HG03135 (cell line): ENCODE measurements at regions not wholly inside any gene's neighbourhood (a gene's known extent, or its start where the extent isn't known, plus 50 kb on each side); places are given as distances from the start of the nearest gene placed in this dataset.
A peak's percentile ranks its signal among the peaks of the same experiment; 100 is the strongest.

ENCODE experiments used
- ATAC-seq: cut with Tn5 transposase; IDR thresholded peaks from one replicate; pipeline ENCODE4 v1.9.1; 2021; ENCODE audit warnings: mild to moderate bottlenecking, moderate library complexity; ENCODE audit not compliant: unreplicated experiment

GRCh38 chr11:135075740-135076139 lies 663.7 kb upstream of the B3GAT1 start:
- peak; percentile 59 for ATAC-seq

- no peak for ATAC-seq
Observed at GRCh38 chr11:135074397-135074998, 662.5 kb upstream of the B3GAT1 start.

GRCh38 chr11:135073870-135074269 lies 661.8 kb upstream of the B3GAT1 start:
- ATAC-seq: no peak

- no peak for ATAC-seq
Observed at GRCh38 chr11:135073381-135073780, 661.3 kb upstream of the B3GAT1 start.

GRCh38 chr11:135069890-135070289 lies 657.8 kb upstream of the B3GAT1 start:
- ATAC-seq: no peak

GRCh38 chr11:135069063-135069462 lies 657.0 kb upstream of the B3GAT1 start:
- ATAC-seq: no peak

GRCh38 chr11:135062994-135063393 lies 651.0 kb upstream of the B3GAT1 start:
- no peak for ATAC-seq

- ATAC-seq: no peak
Observed at GRCh38 chr11:135061166-135061565, 649.1 kb upstream of the B3GAT1 start.

- ATAC-seq: no peak
Observed at GRCh38 chr11:135046986-135047385, 634.9 kb upstream of the B3GAT1 start.

GRCh38 chr11:135046556-135046955 lies 634.5 kb upstream of the B3GAT1 start:
- no peak for ATAC-seq

GRCh38 chr11:135043434-135043833 lies 631.4 kb upstream of the B3GAT1 start:
- no peak for ATAC-seq

- ATAC-seq: no peak
Observed at GRCh38 chr11:135037828-135038227, 625.8 kb upstream of the B3GAT1 start.

- ATAC-seq: no peak
Observed at GRCh38 chr11:135036488-135037297, 624.7 kb upstream of the B3GAT1 start.

GRCh38 chr11:135035282-135035681 lies 623.2 kb upstream of the B3GAT1 start:
- ATAC-seq: no peak

GRCh38 chr11:135033540-135033939 lies 621.5 kb upstream of the B3GAT1 start:
- ATAC-seq: no peak

- ATAC-seq: no peak
Observed at GRCh38 chr11:135031205-135031989, 619.4 kb upstream of the B3GAT1 start.

- no peak for ATAC-seq
Observed at GRCh38 chr11:135027461-135027860, 615.4 kb upstream of the B3GAT1 start.

GRCh38 chr11:135023499-135023898 lies 611.5 kb upstream of the B3GAT1 start:
- ATAC-seq: no peak

GRCh38 chr11:135022454-135022853 lies 610.4 kb upstream of the B3GAT1 start:
- no peak for ATAC-seq

GRCh38 chr11:135019899-135020298 lies 607.9 kb upstream of the B3GAT1 start:
- no peak for ATAC-seq

- ATAC-seq: no peak
Observed at GRCh38 chr11:135019343-135019871, 607.4 kb upstream of the B3GAT1 start.
